Spleen (tissue), 7 donors: ENCODE measurements at regions not wholly inside any gene's neighbourhood (a gene's known extent, or its start where the extent isn't known, plus 50 kb on each side); places are given as distances from the start of the nearest gene placed in this dataset.

Experiments used
- CTCF ChIP-seq, 11 experiments: fragments of 200-600 bp in 7 of 11; fragments of 450-650 bp in 4 of 11; sonication (generic) in 4 of 11; IDR thresholded peaks in 8 of 11; conservative IDR thresholded peaks in 3 of 11; 1 replicate in 7 of 11; 2 replicates in 4 of 11; pipeline versions ENCODE4 v1.4.0 to v1.8.0; 2016 to 2021; ENCODE audit warnings: antibody characterized with exemption in 11 of 11, inconsistent platforms in 4 of 11, mild to moderate bottlenecking in 1 of 11
- POLR2A ChIP-seq, 3 donors: fragments of 450-650 bp; IDR thresholded peaks; one replicate each; pipeline ENCODE4 v1.5.1; 2017; ENCODE audit warnings: antibody characterized with exemption in 3 of 3, mild to moderate bottlenecking in 1 of 3
- POLR2AphosphoS5 ChIP-seq, 3 donors: sonication (generic); formaldehyde crosslinking; IDR thresholded peaks; one replicate each; pipeline ENCODE4 v1.5.1; 2017; ENCODE audit warnings: antibody characterized with exemption in 3 of 3
- donor health status: DM: no; HTN: no; CAD: no; lungs with moderate emphysema.
- donor health status: DM: no; HTN: no; CAD: no.
- donor health status: DM: no; HTN: no; CAD: no.

DNA sequence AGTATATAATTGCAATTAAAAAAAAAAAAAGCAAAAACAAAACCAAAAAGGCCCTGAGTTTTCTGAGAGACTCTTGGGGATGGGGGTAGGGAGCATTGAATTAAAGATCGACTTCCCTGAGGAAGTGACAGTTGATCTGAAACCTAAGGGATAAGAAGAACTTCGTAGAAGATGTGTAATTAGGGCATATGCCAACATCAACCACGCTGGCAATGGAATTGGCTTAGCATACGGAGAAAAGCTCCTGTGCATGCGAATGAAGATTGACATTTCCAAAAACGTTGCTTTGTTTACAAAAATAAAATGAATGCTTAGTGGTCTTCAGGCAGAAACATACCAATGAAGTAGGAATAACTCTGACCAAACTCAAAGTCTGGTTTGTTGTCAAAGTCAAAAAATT lies 307.6 kb upstream of the ZNF521 start:
- TF ChIP-seq CTCF (IDR thresholded peaks at IDR 0.05 in 8 of 11, conservative IDR thresholded peaks at IDR 0.05 in 3 of 11): no peak
- no peak for TF ChIP-seq POLR2AphosphoS5 (IDR thresholded peaks at IDR 0.05)
- TF ChIP-seq POLR2A (IDR thresholded peaks at IDR 0.05): no peak
